ENCODE measurements at regions not wholly inside any gene's neighbourhood (a gene's known extent, or its start where the extent isn't known, plus 50 kb on each side); places are given as distances from the start of the nearest gene placed in this dataset.
"Not testable (repeated sequence)": the region's sequence is repeated elsewhere in the genome, so short reads cannot be mapped to it uniquely, and the experiment has no call there.

GRCh38 chr5:106254784-106255183, 1416.0 kb downstream of the EFNA5 start:
- Mint-ChIP-seq H3K27ac (no peak overlapping the region), H3K9me3 (no peaks in the 10 kb centered on the region), H3K4me3 (no peak overlapping the region), H3K27me3 (no peaks in the 10 kb centered on the region), H3K4me1 (no peaks in the 10 kb centered on the region), H3K36me3 (no peaks in the 10 kb centered on the region)

GRCh38 chr5:106246044-106246745, 1424.5 kb downstream of the EFNA5 start:
- H3K4me3 Mint-ChIP-seq, H3K27ac Mint-ChIP-seq, H3K36me3 Mint-ChIP-seq, H3K9me3 Mint-ChIP-seq, H3K27me3 Mint-ChIP-seq, H3K4me1 Mint-ChIP-seq: not testable (repeated sequence)

DNA sequence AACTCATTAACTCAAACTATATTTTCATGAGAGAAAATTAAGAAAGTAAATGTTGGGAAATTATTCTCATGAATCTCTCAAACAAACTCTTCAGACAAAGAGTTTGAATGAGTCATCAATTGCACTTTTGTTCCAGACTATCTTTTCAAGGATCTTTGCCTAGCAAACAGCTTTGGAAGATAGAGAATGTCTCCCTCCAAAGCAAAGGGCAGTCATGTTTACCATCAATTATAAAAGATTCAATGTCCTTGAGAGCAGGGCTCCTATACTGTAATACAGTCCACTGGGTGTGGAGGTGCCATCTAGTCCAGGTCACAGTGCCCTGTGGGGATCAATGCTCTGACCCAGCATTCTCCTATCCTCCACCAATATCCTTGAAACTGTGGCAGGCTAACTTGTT, 1429.3 kb downstream of the EFNA5 start:
- Mint-ChIP-seq H3K4me1 (no peaks in the 10 kb centered on the region), H3K36me3 (no peaks in the 10 kb centered on the region), H3K27me3 (no peaks in the 10 kb centered on the region), H3K4me3 (no peak overlapping the region), H3K27ac (no peak overlapping the region), H3K9me3 (peaks cover 5% of the 10 kb centered on the region)

- Mint-ChIP-seq H3K27me3 (no peaks in the 10 kb centered on the region), H3K36me3 (no peaks in the 10 kb centered on the region), H3K9me3 (peaks cover 5% of the 10 kb centered on the region), H3K4me3 (no peak overlapping the region), H3K27ac (no peak overlapping the region), H3K4me1 (no peaks in the 10 kb centered on the region)
These were observed 1464.7 kb downstream of the EFNA5 start for GRCh38 chr5:106205916-106206571.

GRCh38 chr5:106202035-106202434, 1468.7 kb downstream of the EFNA5 start:
- no peaks in the 10 kb centered on the region for H3K9me3 Mint-ChIP-seq
- no peak overlapping the region for H3K4me3 Mint-ChIP-seq
- H3K4me1 Mint-ChIP-seq: no peaks in the 10 kb centered on the region
- H3K27ac Mint-ChIP-seq: no peak overlapping the region
- H3K27me3 Mint-ChIP-seq: no peaks in the 10 kb centered on the region
- no peaks in the 10 kb centered on the region for H3K36me3 Mint-ChIP-seq

GRCh38 chr5:106200971-106201370, 1469.8 kb downstream of the EFNA5 start:
- H3K36me3 Mint-ChIP-seq: no peaks in the 10 kb centered on the region
- H3K27ac Mint-ChIP-seq: no peak overlapping the region
- peaks cover 10% of the 10 kb centered on the region for H3K9me3 Mint-ChIP-seq
- no peaks in the 10 kb centered on the region for H3K27me3 Mint-ChIP-seq
- H3K4me1 Mint-ChIP-seq: no peaks in the 10 kb centered on the region
- H3K4me3 Mint-ChIP-seq: no peak overlapping the region

GRCh38 chr5:106195679-106196474, 1474.9 kb downstream of the EFNA5 start:
- Mint-ChIP-seq H3K9me3 (peaks cover 12% of the 10 kb centered on the region), H3K27ac (no peak overlapping the region), H3K27me3 (no peaks in the 10 kb centered on the region), H3K4me1 (no peaks in the 10 kb centered on the region), H3K4me3 (no peak overlapping the region), H3K36me3 (no peaks in the 10 kb centered on the region)

DNA sequence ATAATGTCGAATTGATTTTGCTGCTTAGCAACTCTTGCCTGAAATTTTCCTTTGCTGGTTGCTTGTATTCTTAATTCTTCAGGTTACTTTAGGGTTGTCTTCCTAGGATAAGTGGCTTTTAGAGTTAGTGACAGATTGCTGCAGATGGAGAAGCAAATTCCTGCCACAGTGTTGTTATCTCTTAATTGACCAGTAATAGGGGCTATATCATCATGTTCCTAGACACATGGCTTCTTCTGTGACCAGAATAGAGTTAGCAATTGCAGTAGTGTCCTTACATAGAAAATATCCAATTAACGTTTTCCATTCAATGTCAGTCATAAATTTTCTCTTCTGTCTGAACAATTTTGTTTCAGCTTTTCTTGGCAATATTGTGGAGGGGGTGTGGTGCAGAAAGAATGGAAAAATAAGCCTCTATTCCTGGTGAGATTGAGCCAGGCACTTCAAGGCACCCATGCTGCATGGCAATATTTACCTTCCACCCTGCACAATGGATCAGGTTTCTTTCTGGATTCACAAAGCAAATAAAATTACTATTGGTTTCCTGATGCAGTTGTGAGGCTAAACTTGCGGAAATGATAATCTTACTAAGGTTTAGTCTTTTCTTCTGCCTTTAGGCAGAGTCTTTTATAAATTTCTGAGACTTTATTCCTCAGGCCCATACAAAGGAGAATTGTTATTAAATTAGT, 1481.5 kb downstream of the EFNA5 start:
- no peaks in the 10 kb centered on the region for H3K27me3 Mint-ChIP-seq
- H3K36me3 Mint-ChIP-seq: no peaks in the 10 kb centered on the region
- H3K27ac Mint-ChIP-seq: no peak overlapping the region
- H3K9me3 Mint-ChIP-seq: peaks cover 5% of the 10 kb centered on the region
- H3K4me1 Mint-ChIP-seq: no peaks in the 10 kb centered on the region
- no peak overlapping the region for H3K4me3 Mint-ChIP-seq

GRCh38 chr5:106185661-106186081, 1485.1 kb downstream of the EFNA5 start:
- H3K9me3 Mint-ChIP-seq: peaks cover 5% of the 10 kb centered on the region
- no peak overlapping the region for H3K27ac Mint-ChIP-seq
- H3K36me3 Mint-ChIP-seq: no peaks in the 10 kb centered on the region
- no peaks in the 10 kb centered on the region for H3K27me3 Mint-ChIP-seq
- no peaks in the 10 kb centered on the region for H3K4me1 Mint-ChIP-seq
- no peak overlapping the region for H3K4me3 Mint-ChIP-seq

DNA sequence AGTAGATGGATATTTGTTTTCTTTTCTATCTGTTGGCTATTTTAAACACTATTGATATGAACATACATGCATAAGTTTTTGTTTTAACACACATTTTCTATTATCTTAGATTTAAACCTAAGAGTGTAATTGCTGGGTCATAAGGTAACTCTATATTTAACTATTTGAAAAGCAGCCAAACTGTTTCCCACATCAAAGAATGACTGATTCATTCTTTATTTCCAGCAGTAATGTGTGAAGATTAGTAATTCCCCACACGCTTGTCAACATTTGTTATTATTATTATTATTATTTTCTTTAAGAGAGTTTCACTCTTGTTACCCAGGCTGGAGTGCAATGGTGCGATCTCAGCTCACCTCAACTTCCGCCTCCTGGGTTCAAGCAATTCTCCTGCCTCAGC, 1495.8 kb downstream of the EFNA5 start:
- Mint-ChIP-seq H3K27ac (no peak overlapping the region), H3K4me1 (no peaks in the 10 kb centered on the region), H3K27me3 (no peaks in the 10 kb centered on the region), H3K36me3 (no peaks in the 10 kb centered on the region), H3K4me3 (no peak overlapping the region), H3K9me3 (peaks cover 31% of the 10 kb centered on the region)

GRCh38 chr5:106172681-106173532, 1497.8 kb downstream of the EFNA5 start:
- H3K27me3 Mint-ChIP-seq: no peaks in the 10 kb centered on the region
- no peaks in the 10 kb centered on the region for H3K4me1 Mint-ChIP-seq
- H3K27ac Mint-ChIP-seq: no peak overlapping the region
- H3K9me3 Mint-ChIP-seq: peaks cover 31% of the 10 kb centered on the region
- H3K4me3 Mint-ChIP-seq: no peak overlapping the region
- H3K36me3 Mint-ChIP-seq: no peaks in the 10 kb centered on the region

GRCh38 chr5:106171708-106172107, 1499.0 kb downstream of the EFNA5 start:
- no peaks in the 10 kb centered on the region for H3K4me1 Mint-ChIP-seq
- H3K27ac Mint-ChIP-seq: no peak overlapping the region
- H3K4me3 Mint-ChIP-seq: no peak overlapping the region
- H3K36me3 Mint-ChIP-seq: no peaks in the 10 kb centered on the region
- peaks cover 27% of the 10 kb centered on the region for H3K9me3 Mint-ChIP-seq
- H3K27me3 Mint-ChIP-seq: no peaks in the 10 kb centered on the region

DNA sequence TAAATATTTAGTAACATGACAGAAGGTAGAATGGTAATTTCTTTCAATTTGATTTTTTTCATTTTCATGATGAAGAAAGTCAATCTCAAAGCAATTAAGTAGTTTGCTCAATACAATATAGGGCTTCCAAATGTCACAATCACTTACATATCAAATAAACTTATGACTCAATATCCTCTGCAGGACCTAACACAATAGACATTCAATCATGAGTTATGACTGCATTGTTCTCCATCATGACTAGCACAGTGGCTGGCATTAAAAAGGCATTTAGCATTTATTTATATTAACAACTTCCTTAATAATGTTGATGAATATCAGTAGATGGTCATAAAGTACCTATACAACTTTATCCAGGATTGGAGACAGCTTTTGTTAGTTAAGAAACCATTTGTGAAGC, 1499.6 kb downstream of the EFNA5 start:
- no peaks in the 10 kb centered on the region for H3K4me1 Mint-ChIP-seq
- H3K9me3 Mint-ChIP-seq: peaks cover 27% of the 10 kb centered on the region
- H3K27me3 Mint-ChIP-seq: no peaks in the 10 kb centered on the region
- H3K4me3 Mint-ChIP-seq: no peak overlapping the region
- H3K27ac Mint-ChIP-seq: no peak overlapping the region
- no peaks in the 10 kb centered on the region for H3K36me3 Mint-ChIP-seq

- H3K9me3 Mint-ChIP-seq: peaks cover 10% of the 10 kb centered on the region
- H3K27ac Mint-ChIP-seq: no peak overlapping the region
- H3K27me3 Mint-ChIP-seq: no peaks in the 10 kb centered on the region
- no peak overlapping the region for H3K4me3 Mint-ChIP-seq
- no peaks in the 10 kb centered on the region for H3K36me3 Mint-ChIP-seq
- H3K4me1 Mint-ChIP-seq: no peaks in the 10 kb centered on the region
These were observed 1503.0 kb downstream of the EFNA5 start for GRCh38 chr5:106167766-106168165.

- H3K4me1 Mint-ChIP-seq: no peaks in the 10 kb centered on the region
- H3K4me3 Mint-ChIP-seq: no peak overlapping the region
- no peaks in the 10 kb centered on the region for H3K36me3 Mint-ChIP-seq
- H3K27me3 Mint-ChIP-seq: no peaks in the 10 kb centered on the region
- H3K27ac Mint-ChIP-seq: no peak overlapping the region
- H3K9me3 Mint-ChIP-seq: no peaks in the 10 kb centered on the region
These were observed 1507.5 kb downstream of the EFNA5 start for GRCh38 chr5:106163233-106163632.

Data from activated naive CD4-positive, alpha-beta T cell treated with anti-CD3 and anti-CD28 coated beads, Interleukin-2, amount 50 U/mL, for 24 hours (primary cell).